Activated CD8-positive, alpha-beta T cell treated with anti-CD3 and anti-CD28 coated beads for 36 hours (primary cell): ENCODE measurements at regions not wholly inside any gene's neighbourhood (a gene's known extent, or its start where the extent isn't known, plus 50 kb on each side); places are given as distances from the start of the nearest gene placed in this dataset.

ENCODE experiments used
- ATAC-seq: fragments of 200-7000 bp; cut with Tn5 transposase; one replicate; pipeline ENCODE4 v1.10.0; 2021; ENCODE audit warnings: mild to moderate bottlenecking, moderate library complexity
- CTCF ChIA-PET: fragments of 350-600 bp; sonication (Branson Sonifier 250); formaldehyde crosslinking; loops from one replicate; lab custom pipeline; 2021; ENCODE audit warnings: antibody characterized with exemption; lab: Charles Lee
- POLR2A ChIA-PET: fragments of 350-600 bp; sonication (Branson Sonifier 250); formaldehyde crosslinking; loops from one replicate; lab custom pipeline; 2021; ENCODE audit warnings: antibody characterized with exemption; lab: Charles Lee
- DNase-seq: peaks from one replicate; pipeline ENCODE4 v3.0.0-alpha.2; 2020
- H3K27ac Mint-ChIP-seq: one replicate; pipeline ENCODE4 v1.8.0; 2021; ENCODE audit warnings: mild to moderate bottlenecking, mixed read lengths
- H3K27me3 Mint-ChIP-seq: one replicate; pipeline ENCODE4 v1.8.0; 2021; ENCODE audit warnings: mixed read lengths
- H3K36me3 Mint-ChIP-seq: one replicate; pipeline ENCODE4 v1.8.0; 2021; ENCODE audit warnings: low read depth, mixed read lengths
- H3K4me1 Mint-ChIP-seq: one replicate; pipeline ENCODE4 v1.8.0; 2021; ENCODE audit warnings: low read depth, mixed read lengths
- H3K4me3 Mint-ChIP-seq: one replicate; pipeline ENCODE4 v1.8.0; 2021; ENCODE audit warnings: mild to moderate bottlenecking, moderate library complexity, mixed read lengths
- H3K9me3 Mint-ChIP-seq: one replicate; pipeline ENCODE4 v1.8.0; 2021; ENCODE audit warnings: mixed read lengths
- intact Hi-C: fragments of 100-400 bp; cut with micrococcal nuclease; formaldehyde crosslinking; loops from one replicate; pipeline ENCODE4 v1.10.0; 2022
- TF ChIP-seq, protein P1 (sequence below): fragments of 200-600 bp; IDR thresholded peaks from one replicate; pipeline ENCODE4 v1.8.0; 2022; ENCODE audit warnings: antibody characterized with exemption, mild to moderate bottlenecking

DNA sequence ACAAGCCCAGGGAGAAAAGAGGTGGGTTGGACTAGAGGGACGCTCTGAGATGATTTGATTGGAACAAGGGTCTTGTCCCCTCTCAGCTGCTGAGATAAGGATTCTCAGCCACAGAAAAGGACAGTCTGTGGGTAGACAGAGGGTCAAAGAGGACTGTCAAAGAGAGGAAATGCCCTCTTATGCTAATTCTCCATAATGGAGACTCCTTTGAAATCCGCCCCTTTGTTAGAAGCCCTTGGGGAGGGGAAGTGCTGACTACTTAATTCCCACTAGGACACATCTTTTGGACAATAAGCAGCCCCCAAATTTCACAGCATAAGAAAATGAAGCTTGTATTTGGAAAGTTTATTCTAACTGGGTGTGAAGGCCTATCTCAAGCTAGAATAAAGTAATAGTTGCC, 176.6 kb downstream of the KTN1 start:
- Mint-ChIP-seq H3K27ac (no peak overlapping the region), H3K27me3 (no peaks in the 10 kb centered on the region)
- CTCF ChIA-PET = no interaction called here

GRCh38 chr14:55758796-55759195, 178.8 kb downstream of the KTN1 start:
- DNase-seq (no peak), ATAC-seq (no peak)
- Mint-ChIP-seq H3K9me3 (no peaks in the 10 kb centered on the region), H3K4me1 (peaks cover 3% of the 10 kb centered on the region), H3K36me3 (no peaks in the 10 kb centered on the region), H3K27ac (no peak overlapping the region), H3K4me3 (no peak overlapping the region), H3K27me3 (no peaks in the 10 kb centered on the region)
- POLR2A ChIA-PET = interaction anchor here (0.6 to 1.0 kb wide), 3 partner anchors 10 to 60 kb away, joined by 3 to 4 read pairs (median 3); no protein-coding TSS in a partner anchor
- CTCF ChIA-PET = no interaction called here
- TF ChIP-seq, protein P1, sequence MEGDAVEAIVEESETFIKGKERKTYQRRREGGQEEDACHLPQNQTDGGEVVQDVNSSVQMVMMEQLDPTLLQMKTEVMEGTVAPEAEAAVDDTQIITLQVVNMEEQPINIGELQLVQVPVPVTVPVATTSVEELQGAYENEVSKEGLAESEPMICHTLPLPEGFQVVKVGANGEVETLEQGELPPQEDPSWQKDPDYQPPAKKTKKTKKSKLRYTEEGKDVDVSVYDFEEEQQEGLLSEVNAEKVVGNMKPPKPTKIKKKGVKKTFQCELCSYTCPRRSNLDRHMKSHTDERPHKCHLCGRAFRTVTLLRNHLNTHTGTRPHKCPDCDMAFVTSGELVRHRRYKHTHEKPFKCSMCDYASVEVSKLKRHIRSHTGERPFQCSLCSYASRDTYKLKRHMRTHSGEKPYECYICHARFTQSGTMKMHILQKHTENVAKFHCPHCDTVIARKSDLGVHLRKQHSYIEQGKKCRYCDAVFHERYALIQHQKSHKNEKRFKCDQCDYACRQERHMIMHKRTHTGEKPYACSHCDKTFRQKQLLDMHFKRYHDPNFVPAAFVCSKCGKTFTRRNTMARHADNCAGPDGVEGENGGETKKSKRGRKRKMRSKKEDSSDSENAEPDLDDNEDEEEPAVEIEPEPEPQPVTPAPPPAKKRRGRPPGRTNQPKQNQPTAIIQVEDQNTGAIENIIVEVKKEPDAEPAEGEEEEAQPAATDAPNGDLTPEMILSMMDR = no peak
- intact Hi-C loops = no loop called here

More for the DNA sequence above, 176.6 kb downstream of the KTN1 start:
- H3K4me3 Mint-ChIP-seq = no peak overlapping the region
- intact Hi-C loops = no loop called here
- no peaks in the 10 kb centered on the region for H3K4me1 Mint-ChIP-seq
- TF ChIP-seq, protein P1 = no peak
- ATAC-seq (no peak), DNase-seq (no peak)
- POLR2A ChIA-PET = no interaction called here
- no peaks in the 10 kb centered on the region for H3K36me3 Mint-ChIP-seq
- H3K9me3 Mint-ChIP-seq = no peaks in the 10 kb centered on the region

DNA sequence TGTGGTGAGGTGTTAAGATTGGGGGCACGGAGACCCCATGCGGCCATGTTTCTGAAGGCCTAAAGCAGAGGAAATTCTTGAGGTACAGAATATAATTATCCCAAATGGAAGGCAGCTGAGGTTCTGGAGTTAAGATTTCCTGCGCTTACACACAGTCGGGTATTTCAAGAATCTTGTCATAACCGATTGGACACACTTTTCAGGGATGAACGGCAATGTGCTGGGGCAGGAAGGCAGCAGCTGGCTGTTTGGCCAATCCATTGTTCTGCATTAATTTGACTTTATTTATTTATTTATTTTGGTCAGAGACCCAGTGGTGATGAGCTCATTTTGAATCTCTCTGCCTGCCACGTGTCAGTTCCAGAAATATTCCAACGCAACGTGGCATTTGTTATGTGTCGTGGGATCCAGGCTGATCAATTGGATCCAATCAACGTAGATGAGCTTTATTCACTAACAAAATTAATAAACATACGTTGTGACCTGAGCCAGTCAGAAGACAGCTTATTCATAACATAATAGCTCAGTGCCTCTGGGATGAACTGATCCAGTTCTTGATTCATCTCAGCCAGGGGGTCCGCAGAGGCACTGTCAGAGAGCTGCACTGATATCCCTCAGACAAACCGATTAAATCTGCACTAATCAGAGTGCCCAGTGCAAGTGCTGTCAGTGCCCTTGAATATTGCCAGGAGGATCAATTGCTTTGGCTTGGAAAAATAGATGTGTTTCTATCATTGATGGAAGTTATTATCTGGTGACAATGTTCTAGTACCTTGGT, 181.0 kb downstream of the KTN1 start:
- H3K4me1 Mint-ChIP-seq = peaks cover 3% of the 10 kb centered on the region
- intact Hi-C loops = no loop called here
- no peaks in the 10 kb centered on the region for H3K9me3 Mint-ChIP-seq
- TF ChIP-seq, protein P1 = no peak
- ChIA-PET POLR2A (no interaction called here), CTCF (no interaction called here)
- no peak overlapping the region for H3K4me3 Mint-ChIP-seq
- no peak for ATAC-seq
- no peaks in the 10 kb centered on the region for H3K27me3 Mint-ChIP-seq
- no peaks in the 10 kb centered on the region for H3K36me3 Mint-ChIP-seq
- DNase-seq = no peak
- H3K27ac Mint-ChIP-seq = no peak overlapping the region

GRCh38 chr14:55761651-55762050, 181.6 kb downstream of the KTN1 start:
- ChIA-PET CTCF (no interaction called here), POLR2A (interaction anchor here (0.7 kb wide), 1 partner anchor 18 kb away, joined by 4 read pairs; no protein-coding TSS in a partner anchor)
- H3K4me1 Mint-ChIP-seq = peaks cover 3% of the 10 kb centered on the region
- DNase-seq (no peak), ATAC-seq (no peak)
- no peaks in the 10 kb centered on the region for H3K36me3 Mint-ChIP-seq
- no peak overlapping the region for H3K4me3 Mint-ChIP-seq
- no peak overlapping the region for H3K27ac Mint-ChIP-seq
- no peaks in the 10 kb centered on the region for H3K9me3 Mint-ChIP-seq
- no peaks in the 10 kb centered on the region for H3K27me3 Mint-ChIP-seq
- intact Hi-C loops = no loop called here
- TF ChIP-seq, protein P1 = no peak

DNA sequence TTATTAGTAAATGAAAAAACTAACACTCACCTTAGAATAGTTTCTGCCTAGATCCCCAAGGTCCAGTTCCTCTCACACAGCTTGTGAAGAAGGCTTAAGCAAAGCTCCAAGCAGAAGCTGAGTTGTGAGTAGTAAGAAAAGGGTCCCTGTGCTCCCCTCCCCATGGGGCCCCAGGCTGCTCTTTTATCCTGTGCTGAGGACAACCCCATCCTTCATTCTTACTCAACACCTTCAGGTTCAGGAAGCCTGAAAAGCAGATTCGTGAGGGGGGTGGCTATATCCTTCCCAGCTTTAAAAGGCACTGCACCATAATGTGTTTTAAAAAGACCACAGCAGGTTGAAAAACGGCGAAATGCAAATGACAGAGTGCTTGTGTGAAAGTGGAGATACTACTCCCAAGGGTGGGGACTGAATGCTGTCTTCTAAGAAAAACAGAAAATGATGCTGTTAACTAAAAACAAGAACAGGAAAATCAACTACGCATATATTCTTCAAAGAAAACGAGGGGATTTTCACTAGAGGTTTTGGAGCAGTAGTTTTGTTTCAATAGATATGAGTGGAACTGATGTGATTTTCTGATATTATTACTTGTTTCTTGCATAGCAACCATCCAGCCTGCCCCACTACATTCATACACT, 182.7 kb downstream of the KTN1 start:
- intact Hi-C loops = no loop called here
- peaks cover 3% of the 10 kb centered on the region for H3K4me1 Mint-ChIP-seq
- ATAC-seq = peak; percentile 34
- ChIA-PET POLR2A (interaction anchor here (0.7 kb wide), 1 partner anchor 19 kb away, joined by 4 read pairs; no protein-coding TSS in a partner anchor), CTCF (no interaction called here)
- DNase-seq = no peak
- H3K27me3 Mint-ChIP-seq = no peaks in the 10 kb centered on the region
- no peak overlapping the region for H3K4me3 Mint-ChIP-seq
- H3K27ac Mint-ChIP-seq = no peak overlapping the region
- TF ChIP-seq, protein P1 = no peak
- no peaks in the 10 kb centered on the region for H3K36me3 Mint-ChIP-seq
- no peaks in the 10 kb centered on the region for H3K9me3 Mint-ChIP-seq
